Femur (tissue), 1 donor: ENCODE measurements at regions not wholly inside any gene's neighbourhood (a gene's known extent, or its start where the extent isn't known, plus 50 kb on each side); places are given as distances from the start of the nearest gene placed in this dataset.
"Not testable (repeated sequence)": the region's sequence is repeated elsewhere in the genome, so short reads cannot be mapped to it uniquely, and the experiment has no call there.

Source experiments
- DNase-seq: peaks from one replicate; pipeline ENCODE4 v3.0.0-alpha.2; 2017

GRCh38 chr2:87559001-87559400, 188.9 kb upstream of the PLGLB2 start:
- not testable (repeated sequence) for DNase-seq

DNA sequence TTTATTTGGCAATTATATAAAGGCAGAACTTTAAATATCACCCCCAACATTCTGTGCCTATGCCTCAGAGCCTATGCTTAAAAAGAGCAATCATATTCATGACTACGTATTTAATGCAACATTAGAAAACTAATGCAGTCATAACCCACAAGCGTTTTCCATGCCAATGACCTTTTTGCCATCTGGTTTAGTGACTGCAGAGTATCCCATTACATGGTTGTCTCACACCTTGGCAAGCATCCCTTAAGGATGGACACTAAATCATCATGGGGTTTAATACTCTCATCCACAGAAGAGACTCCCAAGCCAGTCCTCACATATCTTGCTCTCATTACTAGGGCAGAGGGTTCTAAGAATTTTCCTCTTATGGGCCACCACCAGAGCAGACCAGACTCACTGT, 188.2 kb upstream of the PLGLB2 start:
- DNase-seq = not testable (repeated sequence)

GRCh38 chr2:87565116-87565515, 182.8 kb upstream of the PLGLB2 start:
- DNase-seq = not testable (repeated sequence)

DNA sequence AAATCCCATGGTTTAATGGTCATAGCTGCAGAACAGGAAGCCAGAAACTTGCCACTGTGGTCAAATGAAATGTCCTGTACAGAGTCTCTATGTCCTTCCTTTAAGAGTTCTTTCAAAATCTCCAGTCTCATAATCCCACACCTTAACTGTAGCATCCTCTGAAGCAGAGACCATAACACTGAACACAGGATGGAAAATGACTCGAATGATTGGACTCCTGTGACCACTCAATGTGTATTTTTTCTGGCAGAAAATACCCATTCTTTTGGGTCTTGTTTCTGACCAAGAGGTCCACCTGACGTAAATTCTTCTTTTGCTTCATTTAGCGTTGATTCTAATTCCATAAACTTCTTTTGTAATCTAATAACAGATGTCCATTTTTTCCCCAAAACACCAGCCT, 181.4 kb upstream of the PLGLB2 start:
- not testable (repeated sequence) for DNase-seq

DNA sequence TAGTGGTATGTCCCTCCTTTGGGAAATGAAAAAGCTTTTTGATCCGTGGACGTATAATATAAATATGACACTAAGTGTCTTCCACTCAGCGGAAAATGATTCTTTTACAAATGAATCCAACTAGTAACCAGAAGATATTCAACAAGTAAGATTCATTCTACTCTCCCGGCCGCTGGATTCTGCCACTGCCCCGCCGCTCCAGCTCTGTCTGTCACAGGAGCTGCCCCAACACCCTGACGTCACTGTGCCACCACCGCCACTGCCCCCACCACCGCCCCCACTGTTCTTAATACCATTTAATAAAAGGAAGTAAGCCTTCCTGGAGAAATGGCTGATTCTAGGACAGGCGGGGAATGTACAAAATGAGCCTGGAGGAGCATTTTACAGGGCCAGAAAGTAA, 180.8 kb upstream of the PLGLB2 start:
- DNase-seq = not testable (repeated sequence)

DNA sequence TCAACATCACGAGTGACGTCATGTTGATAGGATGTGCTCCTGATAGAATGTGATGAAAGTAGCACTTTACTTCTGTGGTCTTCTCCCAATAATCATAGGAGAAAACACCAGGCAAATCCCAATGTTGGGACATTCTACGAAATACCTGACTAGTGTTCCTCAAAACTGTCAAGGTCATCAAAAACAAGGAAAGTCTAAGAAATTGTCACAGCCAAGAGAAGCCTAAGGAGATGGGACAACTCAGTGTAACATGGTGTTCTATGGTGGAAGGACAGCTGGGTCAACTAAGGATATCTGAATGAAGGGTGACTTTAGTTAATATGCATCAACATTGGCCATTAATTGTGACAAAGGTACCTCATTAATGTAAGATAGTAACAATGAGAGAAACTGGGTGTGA, 180.0 kb upstream of the PLGLB2 start:
- not testable (repeated sequence) for DNase-seq

DNA sequence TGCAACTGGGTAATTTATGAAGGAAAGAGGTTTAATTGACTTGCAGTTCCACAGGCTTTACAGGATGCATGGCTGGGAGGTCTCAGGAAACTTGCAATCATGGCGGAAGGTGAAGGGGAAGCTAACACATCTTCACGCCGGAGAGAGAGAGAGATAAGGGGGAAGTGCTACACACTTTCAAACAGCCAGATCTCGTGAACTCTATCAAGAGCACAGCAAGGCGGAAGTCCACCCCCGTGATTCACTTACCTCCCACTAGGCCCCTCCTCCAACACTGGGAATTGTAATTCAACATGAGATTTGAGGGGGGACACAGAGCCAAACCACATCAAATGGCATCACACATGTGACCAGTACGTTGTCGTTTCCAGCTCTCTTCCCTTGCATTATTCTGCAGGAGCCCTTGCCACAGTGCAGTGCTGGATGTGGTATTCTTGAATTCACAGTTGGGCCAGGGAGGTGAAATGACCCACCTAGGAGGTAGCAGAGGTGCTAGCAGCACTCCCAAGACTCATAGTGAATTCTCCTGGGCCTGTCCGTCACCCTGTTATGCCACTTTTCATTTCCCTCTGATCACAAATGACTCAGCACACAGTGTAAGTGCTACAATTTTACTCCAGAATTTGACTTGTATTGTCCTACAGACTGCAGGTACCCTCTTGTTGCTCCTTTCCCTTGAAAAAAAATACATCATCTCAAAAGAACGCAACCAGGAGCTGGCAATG, 179.2 kb upstream of the PLGLB2 start:
- not testable (repeated sequence) for DNase-seq

- not testable (repeated sequence) for DNase-seq
Measured at GRCh38 chr2:87569689-87570397, 178.0 kb upstream of the PLGLB2 start.

DNA sequence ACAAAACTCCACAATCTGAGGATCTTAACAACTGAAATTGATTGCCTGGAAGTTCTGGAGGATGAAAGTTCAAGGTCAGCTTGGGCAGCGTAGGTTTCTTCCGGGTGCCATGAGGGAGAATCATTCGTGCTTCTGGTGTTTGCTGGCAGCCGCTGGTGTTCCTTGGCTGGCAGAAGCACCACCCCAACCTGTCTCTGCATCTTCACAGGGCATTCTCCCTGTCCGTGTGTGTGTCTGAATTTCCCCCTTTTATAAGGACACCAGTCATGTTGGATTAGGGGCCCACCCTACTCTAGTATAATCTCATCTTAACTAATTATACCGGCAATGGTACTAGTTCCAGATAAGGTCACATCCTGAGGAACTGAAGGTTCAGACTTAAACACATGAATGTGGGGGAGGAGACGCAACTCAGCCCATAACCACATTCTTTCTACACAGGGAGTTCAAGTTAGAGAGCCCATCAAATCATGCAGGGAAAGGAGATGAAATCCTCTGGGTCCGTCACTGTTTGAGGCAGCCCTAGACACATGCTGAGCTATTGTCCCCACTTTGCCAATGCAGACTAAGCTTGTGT, 175.9 kb upstream of the PLGLB2 start:
- DNase-seq = not testable (repeated sequence)

DNA sequence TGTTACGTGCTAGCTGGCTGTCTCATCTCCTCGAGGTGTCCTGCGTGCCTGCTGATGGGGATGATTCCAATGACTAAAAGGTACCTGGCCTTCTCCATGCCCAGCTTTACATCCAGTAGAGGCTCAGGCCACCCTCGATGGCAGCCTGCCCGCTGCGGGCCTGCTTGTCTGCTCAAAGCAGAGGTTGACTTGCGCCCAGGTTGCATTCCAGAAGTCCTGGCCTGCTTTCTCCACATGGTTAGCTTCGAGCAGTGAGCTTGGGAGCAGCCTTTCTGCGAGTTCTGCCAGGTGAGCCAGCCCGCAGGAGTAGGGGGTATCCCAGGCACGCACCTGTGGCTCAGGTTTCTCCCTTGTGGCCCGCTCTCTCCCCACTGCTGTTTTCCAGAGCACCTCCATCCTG, 175.0 kb upstream of the PLGLB2 start:
- peak; percentile 17 for DNase-seq

- DNase-seq = not testable (repeated sequence)
Measured at GRCh38 chr2:87573386-87574192, 174.3 kb upstream of the PLGLB2 start.

GRCh38 chr2:87574193-87575119, 173.4 kb upstream of the PLGLB2 start:
- DNase-seq = not testable (repeated sequence)

GRCh38 chr2:87575138-87575537, 172.7 kb upstream of the PLGLB2 start:
- not testable (repeated sequence) for DNase-seq

DNA sequence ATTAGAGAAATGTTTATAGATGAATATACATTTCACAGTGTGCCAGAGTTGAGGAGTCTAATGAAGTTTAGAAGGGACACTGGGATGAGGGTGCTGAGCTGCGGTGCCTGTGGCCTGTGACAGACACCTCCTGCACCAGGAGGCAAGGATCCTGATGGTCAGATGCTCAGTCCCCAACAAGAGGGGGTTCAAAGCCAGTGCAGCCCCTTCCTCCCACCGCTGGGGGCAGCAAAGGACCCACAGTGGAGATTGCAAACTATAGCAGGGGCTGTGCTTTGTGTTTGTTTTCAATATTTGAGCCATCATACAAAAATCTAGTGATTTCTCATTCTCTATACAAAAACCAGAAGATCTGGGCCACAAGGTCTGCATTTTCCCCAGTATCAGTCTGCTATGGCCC, 170.5 kb upstream of the PLGLB2 start:
- not testable (repeated sequence) for DNase-seq

- not testable (repeated sequence) for DNase-seq
Measured at GRCh38 chr2:87582152-87582551, 165.7 kb upstream of the PLGLB2 start.

DNA sequence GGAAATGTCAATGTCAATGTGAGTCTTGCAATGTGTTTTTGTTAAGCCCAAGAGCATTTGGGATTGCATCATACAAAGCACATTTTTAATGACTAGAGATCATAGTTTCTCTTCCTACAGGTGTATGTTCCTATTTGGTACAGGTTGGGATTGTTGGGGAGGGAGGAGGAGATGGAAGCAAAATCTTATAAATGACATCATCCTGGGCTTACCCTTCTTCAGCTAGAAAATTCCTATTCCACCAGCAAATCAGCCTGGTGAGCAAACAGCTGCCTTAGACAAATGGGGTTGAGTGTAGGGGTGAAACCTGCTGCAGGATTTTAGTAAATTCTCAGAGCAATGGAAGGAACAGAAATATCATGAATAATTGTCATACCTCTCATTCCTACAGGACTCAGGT, 165.3 kb upstream of the PLGLB2 start:
- DNase-seq = not testable (repeated sequence)

DNA sequence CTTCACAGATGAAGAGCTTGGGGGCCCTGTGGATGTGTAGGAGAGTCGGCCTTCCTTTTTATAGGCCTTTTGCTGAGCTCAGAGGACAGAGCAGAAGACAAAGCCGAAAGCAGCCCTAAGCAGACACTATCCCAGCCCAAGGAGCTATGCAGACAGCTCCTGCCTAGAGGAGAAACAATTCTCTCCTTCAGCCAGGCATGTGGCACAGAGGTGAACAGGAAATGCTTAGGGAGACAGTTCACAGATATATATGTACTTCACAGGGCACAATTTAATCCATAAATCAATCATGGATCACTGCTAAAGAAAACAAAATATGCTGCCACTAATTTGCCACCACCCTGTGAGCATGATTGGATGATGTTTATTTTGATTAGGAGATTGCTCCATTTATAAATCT, 164.5 kb upstream of the PLGLB2 start:
- not testable (repeated sequence) for DNase-seq

DNA sequence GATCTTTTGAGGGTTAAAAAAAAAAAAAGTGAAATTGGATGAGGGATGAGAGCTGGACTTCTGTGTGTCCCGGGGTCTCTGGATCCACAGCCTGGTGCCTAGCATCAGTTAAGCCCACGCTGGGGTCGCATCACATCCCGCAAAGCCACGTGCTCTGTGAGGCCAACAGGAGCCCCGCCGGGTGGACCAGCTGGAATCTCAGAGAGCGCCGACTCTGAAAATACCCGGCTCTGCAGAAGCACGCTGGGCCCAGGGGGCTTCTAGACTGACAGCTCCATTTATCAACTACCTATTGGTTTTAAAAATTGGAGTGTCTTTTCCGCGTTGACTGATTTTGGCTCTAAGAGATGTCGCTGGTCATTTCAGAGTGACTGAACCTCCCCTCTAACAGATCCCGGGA, 164.1 kb upstream of the PLGLB2 start:
- DNase-seq = peak; percentile 15

DNA sequence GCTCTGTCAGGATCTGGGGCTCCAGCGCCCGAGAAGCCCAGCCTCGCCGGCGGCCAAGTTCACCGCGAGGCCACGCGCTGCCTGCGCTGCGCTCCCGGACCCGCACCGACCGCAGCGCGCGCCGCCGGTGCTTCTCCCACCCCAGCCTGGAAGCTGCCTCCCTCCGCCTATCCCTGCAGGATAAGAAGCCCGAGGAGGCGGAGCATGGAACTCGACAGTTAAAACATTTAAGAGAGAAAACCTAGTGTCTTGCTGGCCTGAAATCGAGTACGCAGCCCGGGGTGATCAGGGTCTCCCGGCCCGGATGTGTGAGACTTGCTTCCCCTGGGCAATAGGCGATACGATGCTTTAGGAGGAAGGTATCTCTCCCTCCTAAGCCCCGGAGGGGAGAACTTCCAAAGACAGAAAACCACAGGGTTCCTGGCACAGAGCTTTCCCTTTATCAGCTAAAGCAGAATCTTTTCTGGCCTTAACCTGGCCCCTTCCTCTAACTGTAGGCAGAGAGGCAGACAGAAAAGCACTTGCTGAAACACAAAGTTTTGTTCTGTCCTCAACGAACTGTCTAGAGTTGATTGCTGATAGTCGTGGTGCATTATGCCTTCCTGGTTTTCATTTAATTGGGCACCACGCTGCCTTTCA, 163.5 kb upstream of the PLGLB2 start:
- DNase-seq = peak; percentile 61

DNA sequence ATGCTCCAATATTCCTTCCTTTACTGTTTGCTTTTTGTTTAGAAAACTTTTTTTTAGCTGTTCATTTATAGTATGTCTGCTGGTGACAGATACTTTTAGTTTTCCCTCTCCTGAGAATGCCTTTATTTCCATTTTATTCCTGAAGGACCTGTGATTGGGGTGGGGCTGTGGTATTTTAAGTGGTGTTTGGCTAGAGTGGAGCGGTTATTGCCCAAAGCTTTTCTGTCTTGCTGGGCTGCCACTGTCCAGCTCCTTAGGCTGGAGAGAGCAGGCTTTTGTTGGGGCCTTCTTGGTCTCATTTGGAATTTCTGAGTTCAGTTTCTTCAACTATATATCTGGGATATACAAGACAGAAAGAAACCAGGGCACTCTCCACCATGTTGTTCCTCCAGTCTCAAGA, 160.0 kb upstream of the PLGLB2 start:
- DNase-seq = not testable (repeated sequence)

- DNase-seq = not testable (repeated sequence)
Measured at GRCh38 chr2:87592974-87593373, 154.9 kb upstream of the PLGLB2 start.
